WERI-Rb-1 (cell line): ENCODE measurements at regions not wholly inside any gene's neighbourhood (a gene's known extent, or its start where the extent isn't known, plus 50 kb on each side); places are given as distances from the start of the nearest gene placed in this dataset.
A peak's percentile ranks its signal among the peaks of the same experiment; 100 is the strongest.

Experiments used
- DNase-seq: peaks from one replicate; pipeline ENCODE4 v3.0.0-alpha.2; 2020
- H3K27ac ChIP-seq: fragments of 250-450 bp; sonication (Bioruptor Pico); 2 replicates; pipeline ENCODE4 v1.5.1; 2020; ENCODE audit warnings: mild to moderate bottlenecking, moderate library complexity
- H3K27me3 ChIP-seq: fragments of 250-450 bp; sonication (Bioruptor Pico); 2 replicates; pipeline ENCODE4 v1.5.1; 2021; ENCODE audit warnings: mild to moderate bottlenecking, low read depth, moderate library complexity; ENCODE audit not compliant: insufficient read depth, severe bottlenecking
- H3K36me3 ChIP-seq: fragments of 250-450 bp; sonication (Bioruptor Pico); 2 replicates; pipeline ENCODE4 v1.5.1; 2020; ENCODE audit warnings: mild to moderate bottlenecking, moderate library complexity
- H3K4me3 ChIP-seq: 2 replicates; pipeline ENCODE4 v1.5.1; 2011; ENCODE audit warnings: low read depth, mild to moderate bottlenecking, control low read depth, low read length
- H3K9me3 ChIP-seq: fragments of 250-450 bp; sonication (Bioruptor Pico); 2 replicates; pipeline ENCODE4 v1.5.1; 2021; ENCODE audit warnings: mild to moderate bottlenecking, moderate library complexity; ENCODE audit not compliant: severe bottlenecking
- CTCF ChIP-seq: IDR thresholded peaks from 2 replicates; pipeline ENCODE4 v1.5.1; 2011; ENCODE audit warnings: low read depth, mild to moderate bottlenecking, control low read depth, inconsistent platforms, low read length

GRCh38 chr4:71841336-71841735, 57.5 kb upstream of the GC start:
- Histone ChIP-seq H3K27ac (no peak overlapping the region), H3K4me3 (no peak overlapping the region), H3K36me3 (no peaks in the 10 kb centered on the region), H3K9me3 (no peaks in the 10 kb centered on the region), H3K27me3 (no peaks in the 10 kb centered on the region)
- DNase-seq: no peak
- no peak for TF ChIP-seq CTCF

GRCh38 chr4:71847300-71847699, 63.4 kb upstream of the GC start:
- TF ChIP-seq CTCF: no peak
- Histone ChIP-seq H3K27me3 (no peaks in the 10 kb centered on the region), H3K27ac (no peak overlapping the region), H3K9me3 (no peaks in the 10 kb centered on the region), H3K36me3 (no peaks in the 10 kb centered on the region), H3K4me3 (no peak overlapping the region)
- no peak for DNase-seq

GRCh38 chr4:71855944-71856343, 72.1 kb upstream of the GC start:
- Histone ChIP-seq H3K9me3 (peaks cover 4% of the 10 kb centered on the region), H3K36me3 (no peaks in the 10 kb centered on the region), H3K27ac (no peak overlapping the region), H3K4me3 (no peak overlapping the region), H3K27me3 (no peaks in the 10 kb centered on the region)
- no peak for TF ChIP-seq CTCF
- no peak for DNase-seq

- peaks cover 4% of the 10 kb centered on the region for H3K9me3 ChIP-seq
- TF ChIP-seq CTCF: no peak
- no peaks in the 10 kb centered on the region for H3K36me3 ChIP-seq
- DNase-seq: peak; percentile 36
- H3K4me3 ChIP-seq: no peak overlapping the region
- no peak overlapping the region for H3K27ac ChIP-seq
- H3K27me3 ChIP-seq: no peaks in the 10 kb centered on the region
These were observed 74.0 kb upstream of the GC start for GRCh38 chr4:71857713-71858451.

GRCh38 chr4:71860643-71861042, 76.8 kb upstream of the GC start:
- DNase-seq: no peak
- TF ChIP-seq CTCF: no peak
- H3K9me3 ChIP-seq: peaks cover 6% of the 10 kb centered on the region

GRCh38 chr4:71862315-71862714, 78.4 kb upstream of the GC start:
- Histone ChIP-seq H3K9me3 (peaks cover 6% of the 10 kb centered on the region), H3K27me3 (no peaks in the 10 kb centered on the region), H3K4me3 (no peak overlapping the region), H3K27ac (no peak overlapping the region), H3K36me3 (no peaks in the 10 kb centered on the region)
- no peak for DNase-seq
- no peak for TF ChIP-seq CTCF

More at GRCh38 chr4:71860643-71861042, 76.8 kb upstream of the GC start:
- Histone ChIP-seq H3K27me3 (no peaks in the 10 kb centered on the region), H3K4me3 (no peak overlapping the region), H3K36me3 (no peaks in the 10 kb centered on the region), H3K27ac (no peak overlapping the region)
